WERI-Rb-1 (cell line): ENCODE measurements at regions not wholly inside any gene's neighbourhood (a gene's known extent, or its start where the extent isn't known, plus 50 kb on each side); places are given as distances from the start of the nearest gene placed in this dataset.

Experiments
- DNase-seq: peaks from one replicate; pipeline ENCODE4 v3.0.0-alpha.2; 2020
- H3K27ac ChIP-seq: fragments of 250-450 bp; sonication (Bioruptor Pico); 2 replicates; pipeline ENCODE4 v1.5.1; 2020; ENCODE audit warnings: mild to moderate bottlenecking, moderate library complexity
- H3K27me3 ChIP-seq: fragments of 250-450 bp; sonication (Bioruptor Pico); 2 replicates; pipeline ENCODE4 v1.5.1; 2021; ENCODE audit warnings: mild to moderate bottlenecking, low read depth, moderate library complexity; ENCODE audit not compliant: insufficient read depth, severe bottlenecking
- H3K36me3 ChIP-seq: fragments of 250-450 bp; sonication (Bioruptor Pico); 2 replicates; pipeline ENCODE4 v1.5.1; 2020; ENCODE audit warnings: mild to moderate bottlenecking, moderate library complexity
- H3K4me3 ChIP-seq: 2 replicates; pipeline ENCODE4 v1.5.1; 2011; ENCODE audit warnings: low read depth, mild to moderate bottlenecking, control low read depth, low read length
- H3K9me3 ChIP-seq: fragments of 250-450 bp; sonication (Bioruptor Pico); 2 replicates; pipeline ENCODE4 v1.5.1; 2021; ENCODE audit warnings: mild to moderate bottlenecking, moderate library complexity; ENCODE audit not compliant: severe bottlenecking
- CTCF ChIP-seq: IDR thresholded peaks from 2 replicates; pipeline ENCODE4 v1.5.1; 2011; ENCODE audit warnings: low read depth, mild to moderate bottlenecking, control low read depth, inconsistent platforms, low read length

DNA sequence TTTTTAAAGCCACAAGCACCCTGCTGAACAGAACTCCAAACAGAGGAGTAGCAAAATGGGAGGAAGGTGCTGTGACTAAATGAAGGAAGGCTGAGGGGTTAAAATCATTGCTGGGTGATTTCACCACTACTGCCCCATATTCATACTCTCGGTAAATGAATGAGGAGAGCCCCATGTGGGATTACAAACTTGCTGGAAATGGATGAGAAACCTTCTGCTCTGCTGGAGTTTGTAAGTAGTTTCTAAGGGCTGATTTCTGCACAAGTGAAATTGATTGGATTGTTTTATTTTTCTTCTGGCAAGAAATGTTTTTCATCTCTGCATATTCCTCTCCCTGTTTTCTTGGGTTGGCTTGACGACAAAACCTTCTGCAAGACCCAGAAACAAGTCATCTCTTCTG is 533.5 kb upstream of the MMS22L start:
- H3K36me3 ChIP-seq = no peaks in the 10 kb centered on the region
- DNase-seq = no peak
- no peaks in the 10 kb centered on the region for H3K27me3 ChIP-seq
- no peak overlapping the region for H3K4me3 ChIP-seq
- H3K9me3 ChIP-seq = no peaks in the 10 kb centered on the region
- no peak overlapping the region for H3K27ac ChIP-seq
- TF ChIP-seq CTCF = no peak

GRCh38 chr6:97819710-97820109 is 536.7 kb upstream of the MMS22L start:
- no peaks in the 10 kb centered on the region for H3K36me3 ChIP-seq
- H3K4me3 ChIP-seq = no peak overlapping the region
- no peak for DNase-seq
- no peaks in the 10 kb centered on the region for H3K27me3 ChIP-seq
- H3K27ac ChIP-seq = no peak overlapping the region
- no peak for TF ChIP-seq CTCF
- no peaks in the 10 kb centered on the region for H3K9me3 ChIP-seq

DNA sequence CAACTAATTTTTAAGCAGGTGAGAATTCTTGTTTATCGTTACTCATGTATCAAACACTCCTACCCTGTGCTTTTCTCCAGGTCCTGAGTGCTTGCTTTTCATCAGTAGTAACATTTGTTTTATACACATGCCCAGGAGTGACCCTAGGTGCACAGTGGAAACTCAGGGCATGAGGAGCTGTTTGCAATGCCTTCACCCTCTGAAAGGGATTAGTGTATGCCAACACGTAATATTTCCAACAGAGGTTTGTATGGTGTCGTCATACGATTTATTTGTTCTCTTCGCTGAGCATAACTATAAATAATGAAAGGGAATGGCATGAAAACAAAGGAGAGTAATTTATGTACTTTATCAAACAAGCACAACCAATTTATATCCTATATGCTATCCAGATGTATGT is 537.4 kb upstream of the MMS22L start:
- no peak overlapping the region for H3K4me3 ChIP-seq
- DNase-seq = no peak
- H3K27ac ChIP-seq = no peak overlapping the region
- H3K36me3 ChIP-seq = no peaks in the 10 kb centered on the region
- H3K27me3 ChIP-seq = no peaks in the 10 kb centered on the region
- H3K9me3 ChIP-seq = no peaks in the 10 kb centered on the region
- TF ChIP-seq CTCF = no peak

- Histone ChIP-seq H3K9me3 (no peaks in the 10 kb centered on the region), H3K4me3 (no peak overlapping the region), H3K27ac (no peak overlapping the region), H3K27me3 (no peaks in the 10 kb centered on the region), H3K36me3 (no peaks in the 10 kb centered on the region)
- TF ChIP-seq CTCF = no peak
- no peak for DNase-seq
Observed at GRCh38 chr6:97822632-97823031, 539.6 kb upstream of the MMS22L start.

DNA sequence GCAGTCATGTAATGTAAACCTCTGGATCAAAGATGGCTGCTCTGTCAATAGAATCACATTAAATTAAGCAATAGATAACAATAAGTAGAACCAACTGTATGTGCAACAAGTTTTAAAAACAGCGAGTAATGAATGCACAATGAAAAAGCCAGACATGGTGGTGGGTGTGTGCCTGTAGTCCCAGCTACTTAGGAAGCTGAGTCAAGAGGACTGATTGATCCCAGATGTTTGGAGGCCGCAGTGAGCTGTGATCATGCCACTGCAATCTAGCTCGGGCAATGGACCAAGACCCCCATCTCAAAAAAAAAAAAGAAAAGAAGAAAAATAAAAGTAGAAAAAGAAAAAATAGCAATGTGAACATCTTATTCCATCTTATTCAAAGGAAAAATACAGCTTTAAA is 558.7 kb upstream of the MMS22L start:
- Histone ChIP-seq H3K36me3 (no peaks in the 10 kb centered on the region), H3K27me3 (no peaks in the 10 kb centered on the region), H3K4me3 (no peak overlapping the region), H3K9me3 (no peaks in the 10 kb centered on the region), H3K27ac (no peak overlapping the region)
- DNase-seq = no peak
- no peak for TF ChIP-seq CTCF

GRCh38 chr6:97842521-97842920 is 559.5 kb upstream of the MMS22L start:
- H3K27me3 ChIP-seq = no peaks in the 10 kb centered on the region
- no peak overlapping the region for H3K27ac ChIP-seq
- no peak overlapping the region for H3K4me3 ChIP-seq
- no peaks in the 10 kb centered on the region for H3K36me3 ChIP-seq
- DNase-seq = no peak
- no peak for TF ChIP-seq CTCF
- H3K9me3 ChIP-seq = no peaks in the 10 kb centered on the region
